H9 (cell line): ENCODE measurements at regions not wholly inside any gene's neighbourhood (a gene's known extent, or its start where the extent isn't known, plus 50 kb on each side); places are given as distances from the start of the nearest gene placed in this dataset.

Experiments
- DNase-seq: peaks from one replicate; pipeline ENCODE4 v3.0.0-alpha.2; 2017
- H2AFZ ChIP-seq: one replicate; pipeline ENCODE4 v1.6.1; 2013; ENCODE audit warnings: mild to moderate bottlenecking, low read length, control low read depth, moderate library complexity
- H2AK5ac ChIP-seq: 2 replicates; pipeline ENCODE4 v1.6.1; 2013; ENCODE audit warnings: low read length, control low read depth, mixed read lengths; ENCODE audit not compliant: insufficient read length
- H2BK120ac ChIP-seq: one replicate; pipeline ENCODE4 v1.6.1; 2013; ENCODE audit warnings: low read depth, mild to moderate bottlenecking, low read length, control low read depth, inconsistent platforms; ENCODE audit not compliant: poor library complexity, severe bottlenecking
- H2BK12ac ChIP-seq: 2 replicates; pipeline ENCODE4 v1.6.1; 2013; ENCODE audit warnings: low read length, control low read depth, mixed read lengths, low read depth; ENCODE audit not compliant: insufficient read length
- H2BK15ac ChIP-seq: 2 replicates; pipeline ENCODE4 v1.6.1; 2013; ENCODE audit warnings: low read depth, low read length, control low read depth
- H2BK20ac ChIP-seq: one replicate; pipeline ENCODE4 v1.6.1; 2013; ENCODE audit warnings: low read depth, mild to moderate bottlenecking, low read length, control low read depth, inconsistent platforms; ENCODE audit not compliant: poor library complexity, severe bottlenecking
- H2BK5ac ChIP-seq: 2 replicates; pipeline ENCODE4 v1.6.1; 2013; ENCODE audit warnings: low read length, control low read depth, mixed read lengths; ENCODE audit not compliant: insufficient read length
- H3K14ac ChIP-seq: 2 replicates; pipeline ENCODE4 v1.6.1; 2013; ENCODE audit warnings: low read length, control low read depth; ENCODE audit not compliant: insufficient read depth
- H3K18ac ChIP-seq: 2 replicates; pipeline ENCODE4 v1.6.1; 2013; ENCODE audit warnings: low read depth, mild to moderate bottlenecking, mixed read lengths, low read length, control low read depth; ENCODE audit not compliant: insufficient read length
- H3K23ac ChIP-seq: 2 replicates; pipeline ENCODE4 v1.6.1; 2013; ENCODE audit warnings: low read length, control low read depth, mixed read lengths, low read depth; ENCODE audit not compliant: insufficient read length
- H3K23me2 ChIP-seq: 2 replicates; pipeline ENCODE4 v1.6.1; 2013; ENCODE audit warnings: low read depth, mild to moderate bottlenecking, mixed read lengths, low read length, control low read depth; ENCODE audit not compliant: insufficient read length, poor library complexity, severe bottlenecking
- H3K27ac ChIP-seq: 2 replicates; pipeline ENCODE4 v1.5.1; 2013; ENCODE audit warnings: low read length, control low read depth, mixed read lengths, low read depth; ENCODE audit not compliant: insufficient read length
- H3K27me3 ChIP-seq: 2 replicates; pipeline ENCODE4 v1.6.1; 2013; ENCODE audit warnings: low read length, control low read depth, inconsistent platforms; ENCODE audit not compliant: insufficient read depth
- H3K4ac ChIP-seq: 2 replicates; pipeline ENCODE4 v1.6.1; 2013; ENCODE audit warnings: low read depth, mild to moderate bottlenecking, control low read depth, inconsistent platforms, low read length, moderate library complexity
- H3K4me1 ChIP-seq: 2 replicates; pipeline ENCODE4 v1.6.1; 2013; ENCODE audit warnings: low read length, control low read depth, inconsistent platforms; ENCODE audit not compliant: insufficient read depth
- H3K4me2 ChIP-seq: 2 replicates; pipeline ENCODE4 v1.6.1; 2013; ENCODE audit warnings: low read length, control low read depth, mixed read lengths; ENCODE audit not compliant: insufficient read length, insufficient read depth
- H3K56ac ChIP-seq: 2 replicates; pipeline ENCODE4 v1.6.1; 2013; ENCODE audit warnings: low read depth, mild to moderate bottlenecking, mixed read lengths, low read length, control low read depth; ENCODE audit not compliant: insufficient read length
- H3K79me1 ChIP-seq: 2 replicates; pipeline ENCODE4 v1.6.1; 2013; ENCODE audit warnings: low read depth, mild to moderate bottlenecking, moderate library complexity, low read length, control low read depth, inconsistent platforms; ENCODE audit not compliant: insufficient read depth, poor library complexity, severe bottlenecking
- H3K79me2 ChIP-seq: 2 replicates; pipeline ENCODE4 v1.6.1; 2013; ENCODE audit warnings: low read length, control low read depth, inconsistent platforms; ENCODE audit not compliant: insufficient read depth
- H3K9ac ChIP-seq: 2 replicates; pipeline ENCODE4 v1.6.1; 2013; ENCODE audit warnings: low read length, control low read depth, mixed read lengths; ENCODE audit not compliant: insufficient read length; ENCODE audit errors: extremely low read depth
- H3K9me3 ChIP-seq: one replicate; pipeline ENCODE4 v1.6.1; 2013; ENCODE audit warnings: low read depth, low read length, inconsistent platforms; ENCODE audit not compliant: control insufficient read depth
- H3T11ph ChIP-seq: one replicate; pipeline ENCODE4 v1.6.1; 2013; ENCODE audit warnings: mild to moderate bottlenecking, low read length, control low read depth, inconsistent platforms
- H4K20me1 ChIP-seq: one replicate; pipeline ENCODE4 v1.6.1; 2013; ENCODE audit not compliant: control insufficient read depth, insufficient read length, insufficient read depth
- H4K5ac ChIP-seq: 2 replicates; pipeline ENCODE4 v1.6.1; 2013; ENCODE audit warnings: low read depth, mild to moderate bottlenecking, mixed read lengths, low read length, control low read depth; ENCODE audit not compliant: insufficient read length
- H4K8ac ChIP-seq: replicated peaks from 2 replicates; pipeline ENCODE4 v1.6.1; 2013; ENCODE audit warnings: low read length, control low read depth, mixed read lengths, low read depth; ENCODE audit not compliant: insufficient read length
- H4K91ac ChIP-seq: 2 replicates; pipeline ENCODE4 v1.6.1; 2013; ENCODE audit warnings: low read depth, mild to moderate bottlenecking, moderate library complexity, mixed read lengths, low read length, control low read depth; ENCODE audit not compliant: insufficient read length
- H3K27ac Mint-ChIP-seq, 3 experiments: 2 replicates in 2 of 3; 3 replicates in 1 of 3; pipeline ENCODE4 v1.8.0; 2020 to 2021; ENCODE audit warnings: mixed read lengths in 3 of 3, mild to moderate bottlenecking in 1 of 3, moderate library complexity in 1 of 3
- H3K27me3 Mint-ChIP-seq: 2 replicates; pipeline ENCODE4 v1.8.0; 2021; ENCODE audit warnings: low read depth, mild to moderate bottlenecking, moderate library complexity, mixed read lengths
- H3K36me3 Mint-ChIP-seq, 3 experiments: 2 replicates in 2 of 3; 3 replicates in 1 of 3; pipeline ENCODE4 v1.8.0; 2020 to 2021; ENCODE audit warnings: low read depth in 3 of 3, mixed read lengths in 3 of 3; ENCODE audit not compliant: insufficient read depth in 1 of 3
- H3K4me1 Mint-ChIP-seq, 2 experiments: 2 replicates each; pipeline ENCODE4 v1.8.0; 2020; ENCODE audit warnings: mixed read lengths in 2 of 2
- H3K4me3 Mint-ChIP-seq, 2 experiments: 2 replicates in 1 of 2; 3 replicates in 1 of 2; pipeline ENCODE4 v1.8.0; 2020 to 2021; ENCODE audit warnings: mild to moderate bottlenecking in 2 of 2, mixed read lengths in 2 of 2, moderate library complexity in 1 of 2
- H3K9me3 Mint-ChIP-seq, 2 experiments: 2 replicates in 1 of 2; 3 replicates in 1 of 2; pipeline ENCODE4 v1.8.0; 2020; ENCODE audit warnings: mild to moderate bottlenecking in 2 of 2, mixed read lengths in 2 of 2, moderate library complexity in 1 of 2
- CTCF ChIP-seq: fragments of 200-600 bp; sonication (generic); conservative IDR thresholded peaks from 3 replicates; pipeline ENCODE4 v1.8.0; 2021; ENCODE audit warnings: antibody characterized with exemption, mild to moderate bottlenecking
- WGBS: extraction: QIAGEN DNeasy Blood & Tissue Kit; methylation state at CpG from one replicate; pipeline ENCODE4 v1.1.7; 2013; ENCODE audit warnings: missing lambda C conversion rate, low lambda C conversion rate, mixed read lengths; ENCODE audit not compliant: insufficient read length; ENCODE audit errors: extremely low coverage; 5-methylcytosine and 5-hydroxymethylcytosine counted together

- no peak overlapping the region for H3K4me3 Mint-ChIP-seq
- H3K9me3 Mint-ChIP-seq = no peaks in the 10 kb centered on the region
- peaks cover 10% of the 10 kb centered on the region; the same call in 1 of the 2 replicates for H3K27me3 Mint-ChIP-seq
- no peak overlapping the region for H2AK5ac ChIP-seq
- no peak overlapping the region for H3K27ac ChIP-seq
- H3K18ac ChIP-seq = no peak overlapping the region
- no peak overlapping the region for H2AFZ ChIP-seq
- no peak overlapping the region for H4K5ac ChIP-seq
- H3K79me1 ChIP-seq = no peaks in the 10 kb centered on the region
- no peaks in the 10 kb centered on the region for H3K36me3 Mint-ChIP-seq
- H3K4me1 ChIP-seq = peaks cover 2% of the 10 kb centered on the region; the same call in 1 of the 2 replicates
- no peak overlapping the region for H3T11ph ChIP-seq
- no peak overlapping the region for H2BK20ac ChIP-seq
- no peak overlapping the region for H2BK5ac ChIP-seq
- no peak overlapping the region for H2BK15ac ChIP-seq
- no peak overlapping the region for H3K56ac ChIP-seq
- no peak overlapping the region for H3K14ac ChIP-seq
- no peak overlapping the region for H4K8ac ChIP-seq
- H3K9ac ChIP-seq = no peak overlapping the region
- no peak overlapping the region for H3K4me2 ChIP-seq
- TF ChIP-seq CTCF = no peak
- H3K27me3 ChIP-seq = no peaks in the 10 kb centered on the region
- H2BK12ac ChIP-seq = no peak overlapping the region
- H3K23ac ChIP-seq = no peak overlapping the region
- H3K79me2 ChIP-seq = no peaks in the 10 kb centered on the region
- no peak overlapping the region for H3K4ac ChIP-seq
- no peak overlapping the region for H4K91ac ChIP-seq
- H3K4me1 Mint-ChIP-seq = peaks cover 17 to 21% of the 10 kb centered on the region in 2 experiments
- no peak for DNase-seq
- no peaks in the 10 kb centered on the region for H3K23me2 ChIP-seq
- H3K27ac Mint-ChIP-seq = no peak overlapping the region
- H2BK120ac ChIP-seq = no peak overlapping the region
- no peaks in the 10 kb centered on the region for H3K9me3 ChIP-seq
- WGBS = no CpG with 5 or more reads among the region's 2 CpGs
- H4K20me1 ChIP-seq = no peaks in the 10 kb centered on the region
These were observed 78.4 kb downstream of the LUZP4 start for GRCh38 chrX:115367951-115368350.
